DMS53 treated with DMSO at 0.1 percent for 48 hours (cell line): ENCODE measurements at regions not wholly inside any gene's neighbourhood (a gene's known extent, or its start where the extent isn't known, plus 50 kb on each side); places are given as distances from the start of the nearest gene placed in this dataset.
"Not testable (repeated sequence)": the region's sequence is repeated elsewhere in the genome, so short reads cannot be mapped to it uniquely, and the experiment has no call there.

Experiments used
- DNase-seq: peaks from one replicate; lab custom pipeline; 2025; ENCODE audit not compliant: unreplicated experiment; lab: John Stamatoyannopoulos, UW

DNA sequence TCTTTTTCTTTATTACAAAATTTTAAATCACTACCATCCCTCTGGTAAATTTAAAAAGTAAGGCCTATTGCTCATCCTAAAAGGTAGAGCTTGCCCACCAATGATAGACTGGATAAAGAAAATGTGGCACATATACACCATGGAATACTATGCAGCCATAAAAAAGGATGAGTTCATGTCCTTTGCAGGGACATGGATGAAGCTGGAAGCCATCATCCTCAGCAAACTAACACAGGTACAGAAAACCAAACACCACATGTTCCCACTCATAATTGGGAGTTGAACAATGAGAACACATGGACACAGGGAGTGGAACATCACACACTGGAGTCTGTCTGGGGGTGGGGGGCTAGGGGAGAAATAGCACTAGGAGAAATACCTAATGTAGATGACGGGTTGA lies 155.2 kb upstream of the NOCT start:
- DNase-seq: not testable (repeated sequence)

DNA sequence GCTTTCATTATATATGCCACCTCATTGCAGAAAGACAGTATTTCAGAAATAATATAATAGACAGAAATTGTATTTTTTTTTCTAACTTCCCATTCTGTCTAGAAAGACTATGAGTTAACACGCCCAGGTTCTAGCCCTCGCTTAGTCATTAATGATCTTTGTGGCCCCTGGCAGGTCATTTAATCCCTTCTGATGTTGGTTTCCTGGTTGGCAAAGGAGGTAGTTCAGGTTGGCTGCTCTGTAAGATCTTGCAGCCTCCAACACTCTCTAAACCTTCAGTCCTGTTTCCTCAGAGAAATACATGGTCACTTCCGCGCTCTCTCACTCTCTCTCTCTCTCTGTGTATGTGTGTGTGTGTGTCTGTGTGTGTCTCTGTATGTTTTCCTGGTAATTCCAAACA lies 156.3 kb upstream of the NOCT start:
- DNase-seq: no peak

DNA sequence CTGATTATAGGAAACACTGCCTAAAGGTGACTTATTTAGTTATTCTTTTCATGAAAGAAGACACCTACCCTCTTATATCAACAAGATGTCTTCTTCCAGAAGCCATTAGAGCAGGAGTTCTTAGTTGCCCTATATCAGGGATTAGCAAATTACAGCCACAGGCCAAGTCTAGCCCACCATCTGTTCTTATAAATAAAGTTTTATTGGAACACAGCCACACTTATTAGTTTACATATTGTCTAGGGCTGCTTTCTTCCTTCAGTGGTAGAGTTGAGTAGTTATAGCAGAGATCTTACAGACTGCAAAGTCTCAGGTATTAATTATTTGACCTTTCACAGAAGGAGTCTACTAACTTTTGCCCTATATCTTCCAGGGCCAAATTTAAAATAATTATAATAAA lies 157.2 kb upstream of the NOCT start:
- no peak for DNase-seq

DNA sequence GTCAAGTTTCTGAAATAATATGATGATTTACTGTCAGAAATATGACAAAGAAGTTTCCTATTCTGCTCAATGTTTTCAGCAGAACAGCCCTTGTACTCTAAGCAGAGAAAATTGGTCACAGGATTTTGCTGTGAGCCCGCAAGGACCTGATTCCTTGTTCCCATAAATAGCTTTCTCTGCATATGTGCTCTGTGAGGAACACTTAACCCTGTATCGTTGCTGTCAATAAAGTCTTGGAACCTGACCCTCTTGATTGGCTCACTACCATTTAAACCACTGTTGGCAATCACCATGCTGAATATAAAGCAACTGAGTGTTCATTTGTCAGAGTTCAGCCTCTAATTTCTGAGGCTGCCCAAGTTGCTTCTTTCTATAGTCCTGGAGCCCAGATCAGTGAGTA lies 158.2 kb upstream of the NOCT start:
- no peak for DNase-seq

DNA sequence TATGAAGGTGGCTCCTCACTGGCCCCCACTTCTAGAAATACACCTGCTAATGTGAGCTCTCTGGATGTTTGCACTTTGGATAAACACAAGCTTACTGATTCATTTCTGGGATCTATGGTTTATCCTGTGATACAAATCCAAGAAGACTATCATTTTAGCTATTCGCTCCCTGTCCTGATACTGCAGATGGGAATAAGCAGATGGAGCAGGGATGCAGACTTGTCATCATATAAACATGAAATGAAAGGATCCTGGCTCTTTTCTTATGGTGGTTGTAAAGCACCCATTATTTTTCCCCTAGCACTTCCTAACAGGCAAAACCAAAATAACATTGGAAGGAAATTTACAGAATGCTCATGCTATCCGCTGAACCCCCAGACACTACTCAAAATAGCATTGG lies 162.9 kb upstream of the NOCT start:
- no peak for DNase-seq

DNA sequence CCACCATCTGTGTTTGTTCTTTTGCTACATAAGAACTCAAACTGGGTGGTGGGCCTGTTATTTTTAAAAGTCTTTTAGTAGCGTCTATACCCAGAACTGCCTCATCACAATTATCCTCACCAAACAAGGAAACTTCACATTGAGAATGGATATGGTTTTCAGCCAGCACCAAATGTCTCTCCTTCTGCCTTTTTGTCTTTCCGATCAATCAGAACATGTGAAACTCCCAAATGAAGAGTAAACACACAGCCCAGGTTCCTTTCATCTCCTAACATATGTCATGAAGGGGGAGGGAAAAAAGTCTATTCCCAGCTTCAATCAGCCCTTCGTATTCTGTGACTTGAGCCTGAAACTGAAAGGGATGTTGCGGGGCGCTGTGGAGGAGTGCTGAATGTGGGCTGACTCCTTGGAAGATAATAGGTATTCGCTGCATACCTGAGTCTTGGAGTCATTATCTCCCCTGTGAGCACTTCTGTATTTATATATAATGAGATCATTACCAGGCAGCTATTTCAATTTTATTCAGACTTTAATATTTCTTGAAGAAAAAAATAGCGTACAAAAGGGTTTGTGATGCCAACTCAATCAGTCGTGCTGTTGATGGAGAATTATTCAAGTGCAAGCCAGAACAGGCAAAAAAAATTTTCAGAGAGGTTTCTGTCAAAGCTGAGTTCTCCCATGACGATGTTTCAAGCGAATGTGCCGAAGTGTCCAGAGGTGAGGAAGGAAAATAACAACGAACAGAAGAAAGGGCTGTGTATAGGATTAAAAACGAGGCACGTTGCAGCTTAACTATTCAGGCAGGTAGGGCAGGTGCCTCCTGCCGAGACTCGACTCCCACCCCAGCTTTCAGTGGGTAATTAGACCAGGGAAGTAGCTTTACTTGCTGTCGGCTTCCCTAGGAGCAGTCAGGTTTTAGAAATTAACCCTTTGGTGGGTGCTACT lies 163.9 kb upstream of the NOCT start:
- DNase-seq: no peak

DNA sequence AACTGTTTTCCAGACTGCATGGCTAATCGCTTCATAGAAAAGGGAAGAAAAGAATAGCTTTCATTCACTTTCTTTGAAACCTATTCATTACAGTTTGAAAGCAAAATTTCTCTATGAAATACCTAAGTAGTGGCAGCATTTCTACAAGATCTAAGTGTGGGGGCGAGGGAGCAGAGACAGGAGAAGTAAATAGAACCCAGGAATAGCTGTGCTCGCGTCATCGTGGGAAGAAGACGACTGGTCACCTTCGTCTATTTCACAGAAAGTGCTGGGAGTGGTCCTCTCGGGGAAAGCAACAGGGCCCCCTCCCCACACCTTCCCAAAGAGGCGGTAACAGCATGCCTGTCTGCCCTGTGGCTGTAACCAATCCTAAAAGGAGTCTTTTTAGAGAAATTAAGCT lies 169.9 kb upstream of the NOCT start:
- DNase-seq: no peak

DNA sequence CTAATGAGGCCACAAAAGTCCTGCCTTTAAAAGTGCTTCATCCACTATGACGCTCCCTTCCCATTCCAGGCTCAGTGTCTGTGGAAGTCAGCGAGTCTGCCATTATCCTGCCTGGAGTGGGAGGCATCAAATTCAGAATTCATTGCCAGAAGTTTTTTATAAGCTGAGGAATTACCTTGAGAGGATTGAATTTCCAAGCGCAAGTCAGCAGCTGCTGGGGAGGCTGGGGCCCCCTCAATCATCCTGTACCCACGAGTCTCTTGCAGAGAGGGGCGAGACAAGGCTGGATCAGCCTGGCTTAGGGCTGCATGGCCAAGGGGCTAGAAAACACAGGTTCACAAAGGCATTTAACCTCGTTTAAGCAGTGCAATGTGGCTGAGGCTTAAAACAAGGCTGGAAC lies 170.5 kb upstream of the NOCT start:
- DNase-seq: no peak

DNA sequence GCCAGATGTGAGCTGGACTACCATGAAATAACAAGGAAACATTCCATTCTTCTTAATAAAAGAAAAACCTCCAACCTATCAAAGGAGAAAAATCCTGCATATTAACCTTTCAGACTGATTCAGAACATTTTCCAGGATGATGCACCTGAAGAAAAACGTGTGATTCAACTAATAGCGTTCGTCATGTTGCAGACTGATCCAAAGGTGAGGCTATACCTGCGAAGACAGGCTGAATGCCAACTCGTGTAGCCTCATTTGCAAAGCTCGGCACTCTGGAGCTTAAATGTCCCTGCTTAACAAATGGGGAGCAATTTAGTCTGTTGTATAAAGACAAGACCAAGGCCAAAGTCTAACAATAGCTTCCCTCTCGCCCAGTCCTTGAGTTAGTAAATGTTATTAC lies 172.0 kb upstream of the NOCT start:
- DNase-seq: no peak

DNA sequence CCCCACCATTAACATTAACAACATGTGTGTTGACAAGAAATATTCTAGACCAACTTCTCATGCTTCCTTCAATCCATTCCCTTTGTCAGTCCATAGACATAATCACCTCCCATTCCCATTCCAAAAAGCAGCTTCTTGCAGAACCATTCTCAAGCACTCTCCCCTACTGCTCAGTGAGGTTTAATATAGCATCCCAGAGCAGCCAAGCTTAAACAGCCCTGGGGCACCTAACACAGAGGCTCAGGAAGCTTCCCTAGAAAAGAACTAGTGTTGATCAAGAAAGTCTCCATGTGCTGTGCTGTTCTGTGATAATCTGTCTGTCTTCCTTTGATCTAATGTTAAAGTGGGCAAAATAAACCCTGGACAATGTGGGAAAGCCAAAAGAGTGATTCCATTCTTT lies 174.2 kb upstream of the NOCT start:
- DNase-seq: no peak

DNA sequence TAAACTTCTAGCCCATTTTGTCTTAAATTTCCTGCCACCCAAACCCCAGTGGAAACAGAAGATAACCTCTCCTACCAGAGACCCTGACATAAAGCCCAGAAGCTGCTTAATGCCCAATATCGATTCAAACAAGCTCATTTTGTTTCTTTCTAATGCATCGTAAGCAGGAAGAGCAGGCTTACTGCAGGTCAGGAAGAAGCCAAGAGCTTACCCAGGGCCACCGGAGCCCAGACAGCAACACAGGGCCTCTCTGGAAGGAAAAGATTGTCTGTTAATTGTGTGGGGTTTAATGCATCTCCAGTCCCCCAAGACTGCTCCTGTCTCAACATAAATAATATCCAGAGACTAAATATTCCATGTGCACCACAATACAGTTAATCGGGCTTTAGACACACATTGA lies 177.3 kb upstream of the NOCT start:
- no peak for DNase-seq

DNA sequence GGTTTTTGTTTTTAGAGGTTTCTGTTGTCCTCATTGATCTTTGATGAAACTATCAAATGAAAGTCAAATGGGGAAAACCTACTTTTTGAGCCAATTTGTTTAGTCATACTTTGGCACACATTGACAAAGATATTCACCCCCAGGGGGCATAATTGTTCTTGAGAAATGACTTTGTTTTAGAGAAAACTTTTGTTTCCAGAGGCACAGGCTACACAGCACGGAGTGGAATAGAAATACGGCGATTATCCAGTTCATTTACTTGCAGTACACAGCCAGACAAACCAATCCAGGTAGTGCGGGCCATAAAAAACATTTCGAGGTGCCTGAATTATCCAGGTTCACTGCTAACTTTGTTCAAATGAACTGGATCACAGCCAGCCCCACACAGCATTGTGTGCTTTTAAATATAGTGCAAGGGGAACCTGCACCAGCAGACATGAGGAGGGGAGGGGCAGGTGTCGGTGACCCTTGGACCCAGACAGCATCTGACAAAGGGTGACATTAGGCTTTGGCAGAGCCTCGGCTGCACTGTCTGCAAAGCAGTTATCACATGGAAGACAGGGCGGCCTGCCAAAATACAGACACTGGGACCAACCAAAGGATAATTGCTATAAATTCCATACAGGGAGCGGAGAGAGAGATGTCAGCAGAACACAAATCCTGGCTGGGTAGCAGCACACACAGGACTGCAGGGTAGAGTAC lies 179.6 kb upstream of the NOCT start:
- DNase-seq: peak; percentile 5

DNA sequence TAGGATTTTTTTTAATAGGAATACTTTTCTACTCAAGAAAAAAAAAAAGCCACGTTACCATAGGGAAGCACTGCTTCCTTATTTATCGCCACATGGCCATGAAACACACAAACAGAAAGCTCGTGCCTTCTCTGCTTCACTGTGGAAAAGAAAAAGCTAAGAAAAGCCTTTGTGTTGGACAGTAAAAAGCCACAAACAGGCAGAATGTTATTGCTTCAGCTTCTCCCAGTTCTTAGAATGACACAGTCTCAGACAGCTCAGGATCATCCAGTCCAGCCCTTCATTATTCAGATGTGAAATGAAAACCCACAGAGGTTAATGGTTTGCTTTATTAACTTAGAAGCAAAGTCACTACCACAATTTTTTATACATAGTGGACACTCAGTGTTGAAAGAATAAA lies 181.6 kb upstream of the NOCT start:
- DNase-seq: no peak

DNA sequence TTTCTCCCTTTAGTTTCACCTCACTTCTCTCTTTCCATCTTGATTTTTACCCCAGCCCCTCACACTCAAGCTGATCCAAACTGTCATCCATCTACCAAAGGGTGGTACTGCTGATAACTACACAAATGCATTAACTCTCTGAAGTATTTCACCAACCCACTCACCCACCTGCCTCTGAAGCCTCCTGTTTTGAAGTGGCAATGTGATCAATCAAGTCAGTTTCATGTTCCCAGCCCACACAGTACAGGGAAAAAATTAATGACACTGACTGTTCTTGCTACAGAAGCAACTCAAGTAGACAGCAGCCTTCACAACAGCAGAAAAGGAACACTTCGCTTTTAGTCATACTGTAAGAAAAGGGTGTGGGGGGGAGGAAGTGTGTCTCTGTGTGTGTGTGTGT lies 183.0 kb upstream of the NOCT start:
- DNase-seq: no peak

DNA sequence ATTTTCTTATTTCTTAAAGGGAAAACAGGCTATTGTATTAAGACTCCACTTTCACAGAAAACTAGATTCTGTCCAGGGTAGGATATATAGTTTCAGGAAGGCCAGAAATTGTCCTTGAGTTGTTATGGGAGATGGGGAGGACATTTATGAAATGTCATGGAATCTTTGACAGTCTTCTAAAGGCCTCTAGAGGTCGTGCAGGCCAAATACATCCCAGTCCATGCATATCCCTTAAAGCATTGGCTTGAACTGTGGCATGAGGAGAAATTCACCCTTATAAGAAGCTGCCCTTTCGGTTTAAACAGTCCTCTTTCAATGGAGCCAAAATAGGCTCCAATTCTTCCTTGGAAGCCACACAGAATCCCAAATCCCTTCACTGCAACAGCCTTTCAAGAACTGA lies 183.6 kb upstream of the NOCT start:
- DNase-seq: no peak

DNA sequence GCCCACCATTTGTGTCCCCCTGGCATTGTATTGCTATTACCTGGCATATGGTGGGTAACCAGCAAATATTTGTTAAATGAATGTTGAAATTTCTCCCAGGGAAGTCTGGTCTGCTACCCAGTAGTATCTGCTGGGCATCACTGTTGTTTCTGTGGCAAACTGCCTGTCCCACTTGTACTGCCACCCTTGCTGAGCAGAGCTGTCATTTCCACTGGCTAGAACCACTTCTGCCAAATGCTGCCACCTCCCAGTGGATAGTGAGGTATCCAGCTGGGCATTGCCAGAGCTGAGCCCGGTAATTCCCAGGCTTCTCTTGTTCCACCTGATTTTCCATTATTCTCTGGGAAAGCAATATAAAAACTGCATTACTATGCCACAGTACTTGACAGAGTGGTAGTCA lies 186.7 kb upstream of the NOCT start:
- no peak for DNase-seq

DNA sequence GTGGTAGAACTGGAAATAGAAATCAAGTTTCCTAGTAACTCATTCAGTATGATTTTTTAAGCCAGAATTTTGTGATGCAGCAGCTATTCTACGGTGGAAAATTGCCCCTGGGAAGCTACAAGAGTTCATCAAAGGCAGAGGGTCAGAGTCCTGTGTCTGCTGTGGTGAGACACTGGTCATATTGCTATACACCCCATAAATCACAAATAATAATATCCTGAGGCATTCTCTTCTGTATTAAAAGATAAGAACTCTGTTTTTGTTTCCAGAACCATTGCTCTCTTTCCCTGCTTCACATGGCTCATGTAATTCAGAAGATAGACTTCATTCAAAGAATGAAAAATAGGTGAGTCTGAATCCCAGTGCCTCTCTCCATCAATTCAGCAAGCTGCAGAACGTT lies 188.8 kb upstream of the NOCT start:
- no peak for DNase-seq

DNA sequence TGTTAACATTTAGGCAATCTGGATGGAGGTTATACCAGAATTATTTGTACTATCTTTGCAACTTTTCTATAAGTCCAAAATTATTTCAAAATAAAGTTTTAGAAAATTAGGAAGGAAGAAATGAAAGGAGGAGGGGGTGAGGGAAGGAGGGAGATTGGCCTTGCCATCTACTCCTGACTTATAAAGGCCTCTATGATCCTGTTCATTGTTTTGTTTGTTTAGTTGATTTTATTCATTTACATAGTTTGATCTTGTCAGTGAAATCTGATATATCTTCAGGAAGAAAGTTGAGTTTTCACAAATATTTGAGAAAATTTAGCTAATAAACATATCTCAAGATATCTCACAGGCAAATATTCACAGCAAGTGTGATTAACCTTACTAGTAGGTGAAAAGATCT lies 189.3 kb upstream of the NOCT start:
- no peak for DNase-seq

DNA sequence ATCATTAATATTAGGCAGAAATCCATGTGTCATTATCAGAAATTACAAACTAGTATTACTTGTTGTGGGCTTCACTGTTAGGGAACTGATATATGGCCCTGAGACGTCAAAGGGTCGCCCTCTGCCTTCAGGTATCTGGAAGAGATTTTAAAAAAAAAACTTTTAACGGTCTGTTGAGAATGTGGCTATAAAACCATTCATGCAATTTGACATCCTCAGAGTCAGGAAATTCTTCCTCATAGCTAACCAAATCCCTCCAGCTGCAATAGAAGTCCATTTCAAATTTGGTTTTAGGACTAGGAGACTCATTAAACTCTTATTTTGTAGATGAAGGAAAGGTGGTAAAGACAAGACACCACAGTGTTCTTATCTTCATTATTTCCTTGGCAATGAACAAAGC lies 194.2 kb upstream of the NOCT start:
- DNase-seq: no peak

DNA sequence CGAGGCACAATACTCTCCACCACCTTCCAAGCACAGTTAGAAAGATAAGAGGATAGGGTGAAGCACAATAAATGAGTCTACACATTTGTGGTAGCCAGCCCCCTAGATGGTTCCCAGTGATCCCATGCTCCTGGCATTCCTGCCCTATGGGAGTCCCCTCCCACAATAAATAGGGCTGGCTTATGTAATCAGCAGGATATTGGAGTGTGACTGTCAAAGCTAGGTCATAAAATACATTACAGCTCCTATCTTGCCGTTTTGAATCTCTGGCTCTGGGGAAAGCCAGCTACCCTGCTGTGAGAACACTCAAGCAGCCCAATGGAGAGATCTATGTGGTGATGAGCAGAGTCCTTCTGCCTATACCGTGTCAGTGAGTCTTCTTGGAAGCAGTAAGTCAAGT lies 198.7 kb upstream of the NOCT start:
- no peak for DNase-seq

DNA sequence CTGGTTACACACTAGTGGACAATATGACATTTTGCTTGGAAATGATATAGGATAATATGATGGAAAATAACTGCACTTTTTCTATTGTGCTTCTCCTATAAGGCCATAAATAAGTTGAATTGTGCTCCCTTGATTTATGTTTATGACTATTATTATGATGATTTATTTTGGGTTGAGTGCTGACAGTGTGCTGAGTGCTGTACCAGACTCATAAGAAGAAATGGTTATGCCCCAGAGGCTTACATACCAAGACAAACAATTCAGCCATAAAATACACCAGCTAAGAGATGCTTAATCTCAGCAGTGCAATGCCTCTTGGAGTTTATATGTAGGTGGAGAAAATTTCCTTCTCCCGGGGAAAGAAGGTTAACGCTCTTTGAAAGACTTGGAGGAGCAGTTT lies 199.8 kb upstream of the NOCT start:
- no peak for DNase-seq

DNA sequence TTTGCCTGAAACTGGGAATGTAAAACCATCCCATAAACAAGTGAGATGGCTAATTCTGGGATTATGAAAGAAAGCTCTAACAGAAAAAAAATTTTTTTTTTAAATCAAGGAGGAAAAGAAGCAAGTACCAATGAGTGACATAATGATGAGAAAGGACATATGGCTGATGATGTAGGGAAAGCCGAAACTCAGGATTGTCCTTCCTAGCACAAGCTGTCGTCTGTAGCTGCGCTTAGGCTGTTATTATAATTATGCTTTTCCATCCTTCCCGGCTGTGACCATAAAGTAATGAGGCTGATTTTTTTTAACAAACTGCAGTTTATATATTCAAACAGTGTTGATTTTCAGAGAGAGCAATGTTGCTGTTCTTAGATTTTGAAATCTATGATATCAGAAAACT lies 209.8 kb upstream of the NOCT start:
- no peak for DNase-seq

DNA sequence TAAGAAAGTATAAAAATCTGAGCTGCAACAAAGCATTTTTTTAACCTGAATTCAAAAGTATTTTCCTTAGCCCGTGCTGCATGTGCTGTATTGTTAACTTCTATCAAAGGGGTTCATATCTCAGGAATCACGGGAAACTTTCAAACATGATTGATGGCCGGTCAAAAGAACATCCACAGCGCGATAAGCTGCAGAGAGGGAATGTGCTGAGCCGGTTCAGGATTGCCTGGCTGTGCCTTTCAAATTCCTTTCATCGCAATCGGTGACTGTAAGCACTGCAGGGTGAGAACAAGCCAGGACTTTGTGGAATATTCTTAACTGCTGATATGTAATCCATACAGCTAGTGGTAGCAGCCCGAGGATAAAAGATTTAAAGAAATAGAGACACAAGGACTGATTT lies 210.9 kb upstream of the NOCT start:
- no peak for DNase-seq
